ENCODE measurements at regions not wholly inside any gene's neighbourhood (a gene's known extent, or its start where the extent isn't known, plus 50 kb on each side); places are given as distances from the start of the nearest gene placed in this dataset.
"Not testable (repeated sequence)": the region's sequence is repeated elsewhere in the genome, so short reads cannot be mapped to it uniquely, and the experiment has no call there.

DNA sequence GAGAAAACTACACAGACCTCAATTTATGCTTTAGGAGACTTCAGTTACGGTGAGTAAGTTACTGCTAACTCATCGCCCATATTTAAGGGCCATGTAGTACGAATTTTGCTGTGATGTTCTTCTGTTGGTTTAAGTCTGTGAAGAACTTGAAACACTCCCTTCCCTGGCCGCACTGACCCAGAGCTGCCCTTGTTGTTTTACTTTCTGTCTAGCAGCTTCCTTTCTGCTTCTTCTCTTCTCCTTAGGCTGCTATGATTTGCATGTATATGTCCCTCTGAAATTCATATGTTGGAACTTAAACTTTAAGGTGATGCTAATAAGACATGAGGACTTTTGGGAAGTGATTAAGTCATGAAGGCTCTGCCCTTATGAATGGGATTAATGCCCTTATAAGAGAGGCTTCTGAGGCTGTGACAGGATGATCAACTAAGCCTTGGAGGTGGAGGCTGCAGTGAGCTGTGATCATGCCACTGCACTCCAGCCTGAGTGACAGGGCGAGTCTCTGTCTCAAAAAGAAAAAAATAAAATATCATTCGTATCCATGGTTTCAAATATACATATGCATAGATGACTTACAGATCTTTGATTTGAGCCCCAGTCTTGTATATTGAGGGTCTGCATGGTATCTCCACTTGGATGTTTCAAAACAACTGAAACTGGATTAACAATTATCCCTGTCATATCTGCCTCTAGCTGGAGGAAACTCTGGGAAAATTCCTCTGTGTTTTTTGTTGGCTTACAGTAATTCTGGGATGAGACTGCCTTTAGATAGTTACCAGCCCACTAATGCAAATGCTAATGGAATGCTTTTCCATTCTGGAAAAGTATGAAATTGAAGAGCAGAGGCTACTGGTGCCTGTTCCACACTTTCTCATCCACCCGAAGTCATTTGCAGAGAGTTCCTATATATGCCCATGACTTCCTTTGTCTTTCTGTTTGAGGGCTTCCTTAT is 263.4 kb upstream of the ACTBL2 start:
- DNase-seq (ENCODE audit: low read depth) = no peak

DNA sequence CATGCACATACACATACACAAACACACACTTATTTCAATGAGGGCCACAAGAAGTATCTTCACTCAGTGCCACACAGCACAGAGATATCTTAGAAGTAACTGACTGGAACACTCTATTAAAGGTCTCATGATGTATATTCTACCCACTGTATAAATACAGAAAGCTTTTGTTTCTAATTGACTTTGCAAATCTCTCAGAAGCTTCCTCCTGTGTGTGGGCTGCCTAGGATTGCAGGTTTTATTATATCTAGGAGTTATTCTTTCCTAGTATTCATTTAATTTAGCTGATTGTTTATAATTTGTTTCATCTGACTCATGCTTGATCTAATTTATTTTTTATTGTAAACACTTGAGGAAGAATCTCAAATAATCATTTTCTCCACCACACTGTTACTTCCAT is 262.4 kb upstream of the ACTBL2 start:
- DNase-seq (ENCODE audit: low read depth) = no peak

DNA sequence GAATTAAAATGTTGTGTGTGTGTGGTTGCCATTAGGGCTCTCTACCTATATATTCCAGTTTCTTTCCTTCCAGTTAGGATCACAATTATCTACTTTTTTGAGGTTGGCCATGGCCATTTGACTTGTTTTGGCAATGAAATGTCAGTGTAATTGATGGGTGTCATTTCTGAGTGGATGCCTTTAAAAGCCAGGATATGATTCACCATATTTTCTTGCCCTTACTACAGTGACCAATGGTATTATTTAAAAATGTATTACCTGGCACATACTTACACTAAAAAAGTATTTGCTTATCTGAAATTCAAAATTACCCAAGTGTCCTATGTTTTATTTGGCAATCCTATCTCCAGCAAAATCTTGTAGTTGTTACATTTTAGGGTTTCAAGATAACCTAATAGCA is 258.7 kb upstream of the ACTBL2 start:
- DNase-seq (ENCODE audit: low read depth) = no peak

DNA sequence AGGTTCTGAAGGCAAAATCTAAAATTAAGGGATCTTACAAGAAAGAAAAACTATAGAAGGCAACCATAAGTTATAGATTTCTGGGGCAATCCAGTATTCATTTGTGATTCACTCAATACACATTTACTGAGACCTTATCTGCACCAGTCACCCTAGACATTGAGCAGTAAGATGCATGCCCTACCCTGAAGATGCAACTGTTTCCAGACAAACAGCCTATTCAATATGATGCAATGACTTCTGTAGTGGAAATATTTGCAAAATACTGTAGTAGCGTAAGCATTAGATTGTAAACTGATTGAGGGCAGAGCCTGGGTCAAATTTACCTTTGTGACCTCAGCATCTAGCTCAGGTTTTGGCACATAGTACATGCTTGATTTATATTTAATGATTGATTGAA is 256.2 kb upstream of the ACTBL2 start:
- no peak for DNase-seq (ENCODE audit: low read depth)

DNA sequence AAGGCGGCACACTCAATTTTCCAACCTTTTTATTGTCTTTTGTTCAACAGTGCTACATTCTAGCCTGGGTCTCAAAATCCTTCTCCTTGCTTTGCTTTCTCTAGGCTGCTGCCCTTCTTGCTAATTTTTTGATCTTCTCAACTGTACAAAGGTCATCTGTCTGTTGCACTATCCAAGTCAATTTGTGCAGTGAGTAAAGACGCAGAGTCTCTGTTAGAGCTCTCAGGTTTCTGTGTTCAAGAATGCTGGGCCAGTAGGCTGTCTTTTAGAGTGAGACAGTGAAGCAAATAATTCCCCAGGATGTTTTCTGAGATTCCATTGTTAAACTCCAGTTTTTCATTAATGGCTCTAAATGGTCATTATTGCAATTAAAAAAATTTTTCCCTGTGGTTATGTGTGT is 255.7 kb upstream of the ACTBL2 start:
- DNase-seq (ENCODE audit: low read depth) = no peak

DNA sequence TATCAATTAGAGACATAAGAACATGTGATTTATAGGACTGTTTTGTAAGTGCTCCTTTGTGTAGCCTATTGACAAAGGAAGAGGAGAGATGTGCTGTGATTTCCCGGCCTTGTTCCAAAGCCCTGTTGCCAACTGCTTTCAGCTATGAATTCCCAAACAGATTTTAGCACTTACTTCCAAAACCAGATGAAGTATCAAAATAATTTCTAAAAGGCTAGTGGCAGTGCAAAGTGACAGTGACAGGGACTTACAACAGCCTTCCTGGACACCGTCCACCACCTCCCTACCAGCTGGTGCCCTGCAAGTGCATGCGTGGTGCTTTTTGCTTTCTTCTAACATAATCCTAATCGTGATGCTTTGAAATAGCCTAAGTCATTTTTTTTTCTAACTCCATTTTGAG is 254.1 kb upstream of the ACTBL2 start:
- DNase-seq (ENCODE audit: low read depth) = no peak

DNA sequence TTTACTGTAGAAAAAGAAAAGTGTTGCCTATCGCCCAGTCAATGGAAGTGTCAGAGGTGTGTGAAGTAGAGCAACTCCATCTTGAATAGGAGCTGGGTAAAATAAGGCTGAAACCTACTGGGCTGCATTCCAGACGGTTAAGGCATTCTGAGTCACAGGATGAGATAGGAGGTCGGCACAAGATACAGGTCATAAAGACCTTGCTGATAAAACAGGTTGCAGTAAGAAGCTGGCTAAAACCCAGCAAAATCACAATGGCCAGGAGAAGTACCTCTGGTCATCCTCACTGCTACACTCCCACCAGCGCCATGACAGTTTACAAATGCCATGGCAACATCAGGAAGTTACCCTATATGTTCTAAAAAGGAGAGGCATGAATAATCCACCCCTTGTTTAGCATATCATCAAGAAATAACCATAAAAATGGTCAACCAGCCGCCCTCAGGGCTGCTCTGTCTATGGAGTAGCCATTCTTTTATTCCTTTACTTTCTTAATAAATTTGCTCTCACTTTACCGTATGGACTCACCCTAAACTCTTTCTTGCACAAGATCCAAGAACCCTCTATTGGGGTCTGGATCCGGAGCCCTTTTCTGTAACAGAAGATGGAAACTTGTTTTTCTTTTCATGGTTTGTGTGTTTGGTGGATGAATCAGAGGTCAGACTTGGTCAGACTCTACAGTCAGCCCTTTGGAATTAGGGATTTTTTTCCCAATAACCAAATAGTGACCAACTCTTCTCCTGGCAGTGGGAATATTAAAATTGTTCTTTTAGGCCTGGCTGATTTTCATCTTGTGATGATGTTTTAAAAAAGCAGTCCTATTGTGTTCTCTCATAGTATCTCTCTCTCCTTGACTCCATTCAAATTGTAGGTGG is 252.9 kb upstream of the ACTBL2 start:
- peak; percentile 81 for DNase-seq (ENCODE audit: low read depth)

DNA sequence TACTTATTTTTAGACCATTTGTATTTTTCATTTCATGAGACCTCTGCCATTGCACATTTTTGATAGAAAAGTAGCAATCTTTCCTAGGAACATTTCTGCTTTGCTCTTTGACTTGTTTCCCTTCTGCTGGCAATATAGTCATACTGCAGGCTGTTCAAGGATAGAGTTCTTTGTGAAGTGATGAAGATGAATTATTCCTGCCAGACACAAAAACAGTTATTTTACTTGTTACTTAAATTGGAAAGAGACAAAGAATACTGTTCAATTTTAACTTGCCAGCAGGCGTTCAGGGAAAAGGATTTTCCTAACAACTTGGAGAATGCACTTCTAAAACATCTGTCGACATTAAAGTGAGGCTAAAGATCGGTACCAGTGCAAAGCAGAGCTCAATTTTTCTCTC is 251.7 kb upstream of the ACTBL2 start:
- DNase-seq (ENCODE audit: low read depth) = no peak

DNA sequence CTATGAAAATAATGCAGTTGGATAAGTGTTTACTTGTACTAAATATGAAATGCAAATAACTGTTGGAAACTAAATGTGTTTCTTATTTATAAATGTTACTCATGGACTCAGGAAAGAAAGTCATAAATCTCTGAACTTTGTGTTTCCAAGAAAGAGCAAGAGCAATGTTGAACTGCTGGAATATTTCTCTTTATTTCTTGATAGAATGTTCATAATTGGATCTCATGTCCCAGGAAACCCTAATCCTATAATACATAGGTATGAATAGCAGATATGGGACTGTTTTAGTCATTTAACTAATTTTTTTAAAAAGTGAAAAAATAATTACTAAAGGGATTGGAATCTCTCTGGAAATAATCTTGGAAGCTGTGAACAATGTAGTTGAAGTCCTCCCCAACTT is 245.0 kb upstream of the ACTBL2 start:
- DNase-seq (ENCODE audit: low read depth) = no peak

DNA sequence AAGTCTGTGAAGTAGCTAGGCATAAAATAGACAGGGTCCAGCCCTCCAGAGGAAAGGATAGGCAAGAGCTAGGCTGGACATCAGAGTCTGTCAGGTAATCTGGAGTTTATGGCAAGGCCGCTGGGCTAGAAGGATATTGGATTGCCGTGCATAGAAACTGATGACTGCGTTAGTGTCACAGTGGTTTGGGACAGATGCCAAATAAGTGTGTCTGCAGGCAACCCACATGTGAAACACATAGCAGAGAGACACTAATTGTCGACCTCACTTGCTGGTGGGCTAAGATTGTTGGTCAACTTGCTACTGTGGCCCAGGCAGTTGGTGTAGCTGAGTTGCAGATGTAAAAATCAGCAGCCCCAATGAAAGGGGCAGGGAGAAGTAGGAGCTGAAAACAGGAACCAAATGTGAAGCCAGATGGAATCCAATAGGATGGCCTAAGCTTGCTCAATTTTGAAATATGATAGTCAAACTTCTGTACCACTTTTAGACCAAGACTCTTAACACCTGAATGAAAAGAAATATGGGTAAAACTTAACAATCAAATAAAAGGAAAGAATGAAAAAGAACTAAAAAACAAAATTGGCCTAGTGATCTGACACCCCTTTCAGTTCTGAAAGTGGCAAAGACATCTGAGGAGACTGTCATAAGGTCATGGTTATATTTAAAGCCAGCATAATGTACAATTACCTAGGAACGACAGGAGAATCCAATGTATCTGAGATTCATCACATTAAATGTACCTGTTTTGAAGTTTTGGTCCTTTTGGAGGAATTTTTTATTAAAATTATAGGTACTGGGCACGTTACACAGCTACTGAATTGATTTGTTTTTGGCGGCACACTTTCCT is 243.3 kb upstream of the ACTBL2 start:
- no peak for DNase-seq (ENCODE audit: low read depth)

DNA sequence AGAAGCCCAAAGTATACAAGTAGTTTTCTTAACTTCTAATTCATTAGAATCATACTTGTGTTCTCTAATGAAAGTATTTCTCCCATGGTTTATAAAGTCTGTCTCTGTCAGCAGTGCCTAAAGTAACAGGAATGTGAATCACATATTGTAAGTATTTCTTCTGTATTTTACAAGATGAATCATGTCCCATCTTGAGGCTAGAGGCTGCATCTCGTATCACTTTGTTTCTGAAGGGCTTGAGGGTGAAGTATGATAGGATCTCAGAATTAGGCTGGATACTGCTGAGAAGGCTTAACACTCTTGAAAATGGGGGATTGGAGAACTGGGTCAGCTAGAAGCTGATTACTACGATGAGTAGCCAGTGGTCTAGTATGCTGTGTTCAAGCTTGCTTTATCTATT is 242.2 kb upstream of the ACTBL2 start:
- DNase-seq (ENCODE audit: low read depth) = peak; percentile 40

DNA sequence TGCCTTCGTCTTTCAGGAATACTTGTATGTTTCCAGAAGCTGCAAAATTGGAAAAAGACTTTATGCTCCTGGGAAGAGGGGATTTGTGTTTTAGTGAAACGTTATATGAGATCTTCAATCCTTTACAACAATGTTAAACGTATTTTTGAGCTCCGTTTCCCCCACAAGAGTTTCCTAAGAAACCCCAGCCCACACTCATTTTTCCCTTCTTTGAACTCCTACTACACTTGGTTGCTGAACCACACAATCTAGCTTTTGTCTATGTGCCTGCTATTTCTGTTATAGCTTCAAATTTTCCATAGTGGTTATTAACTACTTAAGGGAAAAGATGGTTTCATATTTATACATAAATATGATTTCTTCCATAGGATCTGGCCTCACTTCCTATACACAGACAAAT is 238.6 kb upstream of the ACTBL2 start:
- no peak for DNase-seq (ENCODE audit: low read depth)

DNA sequence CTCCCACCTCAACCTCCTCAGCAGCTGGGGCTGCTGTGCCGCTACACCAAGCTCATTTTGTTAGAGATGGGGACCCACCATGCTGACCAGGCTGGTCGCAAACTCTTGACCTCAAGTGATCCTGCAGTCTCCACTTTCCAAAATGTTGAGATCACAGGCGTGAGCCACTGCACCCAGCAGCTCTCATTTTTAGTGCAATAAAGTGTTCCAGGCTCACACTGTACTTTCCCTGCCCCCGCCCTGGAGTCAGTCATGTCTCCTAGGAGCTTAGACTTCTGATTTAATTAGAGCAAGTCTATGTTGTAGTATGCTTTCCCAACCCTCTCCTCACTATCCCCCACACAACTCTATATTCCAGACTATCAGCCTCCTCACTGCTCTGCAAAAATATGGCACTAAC is 238.0 kb upstream of the ACTBL2 start:
- no peak for DNase-seq (ENCODE audit: low read depth)

DNA sequence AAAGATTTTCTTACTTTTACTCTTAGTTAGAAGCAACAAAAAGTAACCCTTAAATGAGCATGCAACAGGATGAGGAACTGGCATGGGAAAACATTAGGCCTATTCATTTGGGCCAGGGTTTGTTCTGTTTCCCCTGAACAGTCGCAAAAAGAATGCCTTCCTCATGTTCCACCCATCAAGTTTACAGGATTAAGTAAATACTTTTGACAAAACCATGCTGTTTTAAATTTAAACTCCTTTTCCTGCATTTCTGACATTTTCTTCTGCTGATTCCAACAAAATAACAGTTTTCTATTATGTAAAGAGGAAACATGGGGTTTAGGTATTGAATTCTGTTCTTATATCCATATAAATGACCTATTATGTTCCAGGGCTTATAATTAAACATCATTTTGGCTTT is 236.6 kb upstream of the ACTBL2 start:
- DNase-seq (ENCODE audit: low read depth) = no peak

DNA sequence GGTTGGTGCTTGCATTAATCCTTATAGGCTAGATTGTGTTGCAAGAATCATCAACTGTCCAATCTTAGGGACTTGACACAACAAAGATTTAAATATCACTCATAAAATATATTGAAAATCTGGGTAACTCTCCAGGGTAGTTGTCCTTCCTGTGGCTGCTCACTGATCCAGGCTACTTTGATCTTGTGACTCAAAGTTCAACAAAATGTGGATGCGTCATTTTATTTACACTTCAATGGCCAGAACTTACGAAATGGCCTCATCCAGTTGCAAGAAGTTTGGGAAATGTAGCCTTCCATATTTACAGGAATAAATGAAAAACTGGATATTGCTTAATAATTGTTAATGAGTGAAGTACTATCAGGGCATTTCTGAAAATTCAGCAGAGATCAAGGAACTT is 235.5 kb upstream of the ACTBL2 start:
- peak; percentile 41 for DNase-seq (ENCODE audit: low read depth)

DNA sequence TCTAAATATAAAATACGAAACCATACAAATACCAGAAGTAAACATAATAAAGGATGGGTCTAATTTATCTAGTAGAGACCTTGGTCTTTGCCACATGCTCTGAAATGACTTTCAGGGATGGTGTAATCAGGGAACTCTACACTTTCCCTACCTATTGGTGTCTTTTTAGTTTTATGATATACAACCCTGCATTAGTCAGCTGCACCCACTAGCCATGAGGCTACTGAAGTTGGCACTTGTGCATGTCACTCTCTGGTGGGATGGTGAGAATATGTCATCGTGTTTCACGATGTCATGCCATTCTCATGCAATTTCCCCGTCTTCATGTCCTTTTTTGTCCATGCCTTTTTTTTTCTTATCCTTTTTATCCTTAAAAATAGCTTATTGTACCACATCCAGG is 234.9 kb upstream of the ACTBL2 start:
- DNase-seq (ENCODE audit: low read depth) = no peak

DNA sequence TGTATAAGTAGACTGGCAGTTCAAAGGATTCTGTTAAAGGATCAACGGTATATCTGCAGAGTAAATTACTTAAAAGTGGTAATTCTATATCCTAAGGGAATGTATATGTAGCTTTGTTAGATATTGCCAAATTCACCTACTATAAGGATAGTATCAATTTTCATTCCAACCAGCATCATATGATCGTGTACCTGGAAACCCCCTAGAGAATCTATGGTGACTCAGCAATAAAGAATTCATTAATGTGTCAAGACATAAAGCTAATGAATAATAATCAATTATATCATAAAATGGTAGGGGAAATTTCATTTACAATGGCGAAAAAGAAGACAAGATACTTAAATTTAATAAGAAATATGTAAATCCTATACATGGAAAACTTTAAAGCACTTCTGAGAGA is 234.1 kb upstream of the ACTBL2 start:
- no peak for DNase-seq (ENCODE audit: low read depth)

DNA sequence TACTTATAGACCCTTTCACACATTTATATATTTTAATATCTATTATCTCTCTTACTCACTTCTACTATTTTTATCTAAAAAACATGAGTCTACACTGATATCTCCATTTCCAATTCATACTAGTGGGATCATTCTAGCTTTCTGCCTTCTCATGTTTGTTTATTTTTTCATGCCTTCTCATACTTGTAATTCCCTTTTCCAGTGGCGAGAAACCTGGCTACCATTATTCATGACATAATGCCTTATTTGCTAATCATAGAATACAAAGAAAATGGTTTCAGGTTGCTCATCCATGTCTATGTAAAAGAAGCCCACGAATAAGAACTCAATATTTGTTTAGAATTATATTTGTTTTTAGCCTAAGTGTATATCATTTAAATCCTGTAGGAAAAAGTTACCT is 232.7 kb upstream of the ACTBL2 start:
- no peak for DNase-seq (ENCODE audit: low read depth)

DNA sequence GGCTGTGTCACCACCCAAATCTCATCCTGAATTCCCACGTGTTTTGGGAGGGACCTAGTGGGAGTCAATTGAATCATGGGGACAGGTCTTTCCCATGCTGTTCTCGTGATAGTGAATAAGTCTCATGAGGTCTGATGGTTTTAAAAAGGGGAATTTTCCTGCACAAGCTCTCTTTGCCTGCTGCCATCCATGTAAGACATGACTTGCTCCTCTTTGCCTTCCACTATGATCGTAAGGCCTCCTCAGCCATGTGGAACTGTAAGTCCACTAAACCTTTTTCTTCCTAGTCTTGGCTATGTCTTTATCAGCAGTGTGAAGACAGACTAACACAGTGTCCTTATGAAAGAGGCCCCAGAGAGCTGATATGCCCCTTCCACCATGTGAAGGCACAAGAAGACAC is 230.9 kb upstream of the ACTBL2 start:
- DNase-seq (ENCODE audit: low read depth) = not testable (repeated sequence)

DNA sequence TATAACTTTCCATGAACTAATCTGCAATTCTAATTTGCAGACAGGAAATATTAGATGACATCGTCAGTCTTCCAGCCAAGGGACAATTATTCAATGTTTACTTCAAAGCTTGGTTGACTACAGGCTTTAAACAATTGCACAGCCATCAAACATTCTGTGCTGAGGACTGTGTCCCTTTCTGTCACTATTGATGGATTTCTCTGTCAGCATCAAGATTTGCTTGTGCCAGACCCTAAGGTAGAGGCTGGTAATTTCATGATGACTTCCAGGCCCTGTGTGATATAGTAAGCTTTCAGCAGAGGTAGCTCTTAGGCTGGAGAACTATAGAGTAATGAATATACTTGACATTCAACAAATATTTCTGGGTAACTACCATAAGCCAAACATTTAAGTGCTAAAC is 229.3 kb upstream of the ACTBL2 start:
- DNase-seq (ENCODE audit: low read depth) = no peak

DNA sequence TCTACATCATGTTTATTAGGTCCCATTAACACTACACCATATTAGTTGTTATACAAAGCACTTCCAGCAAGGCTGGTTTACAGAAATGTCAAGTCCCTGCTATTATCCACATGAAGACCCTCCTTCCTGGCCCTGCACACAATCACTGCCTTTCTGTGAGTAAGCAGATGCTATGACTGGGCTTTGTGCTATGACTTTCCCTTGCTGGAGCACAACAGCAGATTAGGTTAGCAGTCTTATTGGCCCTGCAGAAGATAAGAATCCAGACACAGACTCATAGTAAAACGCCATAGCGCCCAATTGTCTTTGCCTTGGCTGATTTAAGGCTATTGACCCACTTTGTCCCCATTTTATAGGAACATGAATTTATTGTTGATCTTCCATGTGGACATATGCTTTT is 228.9 kb upstream of the ACTBL2 start:
- DNase-seq (ENCODE audit: low read depth) = no peak

DNA sequence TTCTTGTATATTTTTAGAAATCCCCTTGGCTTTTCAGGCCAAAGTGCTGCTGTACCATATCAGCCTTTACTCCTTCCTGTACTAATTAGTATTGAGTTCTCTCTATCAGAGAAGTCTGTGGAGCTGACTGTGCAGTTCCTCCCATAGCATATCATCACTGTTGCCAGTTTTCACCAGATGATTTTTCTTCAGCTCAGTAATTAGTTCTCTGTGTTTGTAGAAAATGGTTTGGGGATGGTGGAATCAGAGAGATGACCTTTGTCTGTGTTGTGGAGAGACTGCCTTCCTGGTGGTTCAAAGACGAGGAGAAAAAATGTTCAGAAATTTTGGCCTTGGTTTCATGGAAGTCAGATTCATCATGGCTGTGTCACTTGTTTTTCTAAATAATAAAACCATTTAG is 227.5 kb upstream of the ACTBL2 start:
- DNase-seq (ENCODE audit: low read depth) = no peak

Data from HS-5 (cell line).